Upper lobe of left lung (tissue), 6 donors: ENCODE measurements at regions not wholly inside any gene's neighbourhood (a gene's known extent, or its start where the extent isn't known, plus 50 kb on each side); places are given as distances from the start of the nearest gene placed in this dataset.
"Not testable (repeated sequence)": the region's sequence is repeated elsewhere in the genome, so short reads cannot be mapped to it uniquely, and the experiment has no call there.

Experiments
- ATAC-seq, 2 donors: fragments of 200-7000 bp; cut with Tn5 transposase; one replicate each; pipeline ENCODE4 v1.9.1; 2022; ENCODE audit warnings: mild to moderate bottlenecking in 2 of 2, moderate library complexity in 2 of 2; ENCODE audit not compliant: low FRiP score in 2 of 2
- DNase-seq, 2 donors: peaks; one replicate each; pipeline ENCODE4 v3.0.0-alpha.2; 2019 to 2020
- H3K27ac ChIP-seq, 4 donors: fragments of 200-600 bp; sonication (generic); one replicate each; pipeline ENCODE4 v1.5.1; 2016 to 2019
- H3K27me3 ChIP-seq, 4 donors: fragments of 200-600 bp; sonication (generic); one replicate each; pipeline ENCODE4 v1.5.1; 2017 to 2019
- H3K36me3 ChIP-seq, 4 donors: fragments of 200-600 bp; sonication (generic); one replicate each; pipeline ENCODE4 v1.5.1; 2016 to 2019
- H3K4me1 ChIP-seq, 4 donors: fragments of 200-600 bp; sonication (generic); one replicate each; pipeline ENCODE4 v1.5.1; 2018 to 2019
- H3K4me3 ChIP-seq, 4 donors: fragments of 200-600 bp; sonication (generic); one replicate each; pipeline ENCODE4 v1.5.1; 2017 to 2019; ENCODE audit warnings: mild to moderate bottlenecking in 2 of 4, moderate library complexity in 1 of 4
- H3K9me3 ChIP-seq, 4 donors: fragments of 200-600 bp; sonication (generic); one replicate each; pipeline ENCODE4 v1.5.1; 2018 to 2019
- CTCF ChIP-seq, 6 experiments: fragments of 450-650 bp in 4 of 6; fragments of 200-600 bp in 2 of 6; sonication (generic) in 2 of 6; IDR thresholded peaks; one replicate each; pipeline ENCODE4 v1.5.1; 2016 to 2019; ENCODE audit warnings: antibody characterized with exemption in 6 of 6
- EP300 ChIP-seq, 4 donors: sonication (generic); formaldehyde crosslinking; IDR thresholded peaks; one replicate each; pipeline ENCODE4 v1.5.1; 2017; ENCODE audit warnings: antibody characterized with exemption in 4 of 4, control low read depth in 2 of 4
- POLR2A ChIP-seq, 4 donors: fragments of 450-650 bp; IDR thresholded peaks; one replicate each; pipeline ENCODE4 v1.5.1; 2016 to 2017; ENCODE audit warnings: antibody characterized with exemption in 4 of 4, mild to moderate bottlenecking in 2 of 4
- POLR2AphosphoS5 ChIP-seq, 2 donors: sonication (generic); formaldehyde crosslinking; IDR thresholded peaks; one replicate each; pipeline ENCODE4 v1.5.1; 2017; ENCODE audit warnings: antibody characterized with exemption in 2 of 2
- WGBS, 2 donors: methylation state at CpG; one replicate each; pipeline ENCODE4 v1.1.5; 2017 to 2018; 5-methylcytosine and 5-hydroxymethylcytosine counted together
- donor health status: DM: no; HTN: no; CAD: no; lungs with moderate emphysema.
- donor health status: DM: no; HTN: yes; CAD: no; lungs with severe emphysema.

- Histone ChIP-seq H3K4me3 (no peak overlapping the region), H3K4me1 (no peaks in the 10 kb centered on the region), H3K9me3 (no peaks in the 10 kb centered on the region), H3K27me3 (no peaks in the 10 kb centered on the region), H3K36me3 (no peaks in the 10 kb centered on the region), H3K27ac (no peak overlapping the region)
- ATAC-seq (no peak), DNase-seq (no peak)
- 62 to 65% methylated on average over 3 of the region's 3 CpGs for WGBS, 2 donors
- TF ChIP-seq POLR2A (IDR thresholded peaks at IDR 0.05) (no peak), POLR2AphosphoS5 (IDR thresholded peaks at IDR 0.05) (no peak), EP300 (IDR thresholded peaks at IDR 0.05) (no peak), CTCF (IDR thresholded peaks at IDR 0.05) (no peak)
Measured at GRCh38 chr14:54257424-54257823, 139.4 kb upstream of the CDKN3 start.

GRCh38 chr14:54258382-54258781, 138.4 kb upstream of the CDKN3 start:
- Histone ChIP-seq H3K4me3 (no peak overlapping the region), H3K27me3 (no peaks in the 10 kb centered on the region), H3K27ac (no peak overlapping the region), H3K9me3 (no peaks in the 10 kb centered on the region), H3K36me3 (no peaks in the 10 kb centered on the region), H3K4me1 (no peaks in the 10 kb centered on the region)
- TF ChIP-seq EP300 (IDR thresholded peaks at IDR 0.05) = no peak
- TF ChIP-seq POLR2A (IDR thresholded peaks at IDR 0.05) = no peak
- no peak for TF ChIP-seq POLR2AphosphoS5 (IDR thresholded peaks at IDR 0.05)
- TF ChIP-seq CTCF (IDR thresholded peaks at IDR 0.05) = no peak
- DNase-seq = no peak
- WGBS, 2 donors = 62 to 85% methylated on average over 1 of the region's 1 CpG
- ATAC-seq = no peak

GRCh38 chr14:54259821-54260220, 137.0 kb upstream of the CDKN3 start:
- DNase-seq (no peak), ATAC-seq (no peak)
- H3K27me3 ChIP-seq = no peaks in the 10 kb centered on the region
- no peak overlapping the region for H3K4me3 ChIP-seq
- WGBS, 2 donors = 66 to 79% methylated on average over 5 of the region's 5 CpGs
- no peak overlapping the region for H3K27ac ChIP-seq
- H3K4me1 ChIP-seq = no peaks in the 10 kb centered on the region
- no peaks in the 10 kb centered on the region for H3K9me3 ChIP-seq
- H3K36me3 ChIP-seq = no peaks in the 10 kb centered on the region
- TF ChIP-seq POLR2AphosphoS5 (IDR thresholded peaks at IDR 0.05) = no peak
- TF ChIP-seq EP300 (IDR thresholded peaks at IDR 0.05) = no peak
- TF ChIP-seq CTCF (IDR thresholded peaks at IDR 0.05) = no peak
- no peak for TF ChIP-seq POLR2A (IDR thresholded peaks at IDR 0.05)

- DNase-seq (no peak), ATAC-seq (no peak)
- WGBS, 2 donors = 80% methylated on average over 7 of the region's 7 CpGs
- H3K4me3 ChIP-seq = no peak overlapping the region
- no peak for TF ChIP-seq POLR2AphosphoS5 (IDR thresholded peaks at IDR 0.05)
- no peaks in the 10 kb centered on the region for H3K9me3 ChIP-seq
- H3K27me3 ChIP-seq = no peaks in the 10 kb centered on the region
- no peak overlapping the region for H3K27ac ChIP-seq
- no peaks in the 10 kb centered on the region for H3K4me1 ChIP-seq
- H3K36me3 ChIP-seq = no peaks in the 10 kb centered on the region
Measured at GRCh38 chr14:54261283-54261682, 135.5 kb upstream of the CDKN3 start.

GRCh38 chr14:54266616-54267015, 130.2 kb upstream of the CDKN3 start:
- not testable (repeated sequence) for DNase-seq, H3K36me3 ChIP-seq, H3K27me3 ChIP-seq, H3K27ac ChIP-seq, H3K4me1 ChIP-seq, H3K4me3 ChIP-seq, H3K9me3 ChIP-seq, ATAC-seq
- 89 to 95% methylated on average over 3 of the region's 3 CpGs for WGBS, 2 donors

- Histone ChIP-seq H3K27ac (no peak overlapping the region), H3K9me3 (no peaks in the 10 kb centered on the region), H3K27me3 (no peaks in the 10 kb centered on the region), H3K4me1 (no peaks in the 10 kb centered on the region), H3K36me3 (no peaks in the 10 kb centered on the region), H3K4me3 (no peak overlapping the region)
- 48 to 68% methylated on average over 2 of the region's 2 CpGs for WGBS, 2 donors
- TF ChIP-seq POLR2AphosphoS5 (IDR thresholded peaks at IDR 0.05) = no peak
- TF ChIP-seq POLR2A (IDR thresholded peaks at IDR 0.05) = no peak
- no peak for TF ChIP-seq CTCF (IDR thresholded peaks at IDR 0.05)
- TF ChIP-seq EP300 (IDR thresholded peaks at IDR 0.05) = no peak
- no peak for ATAC-seq
- DNase-seq = no peak
Measured at GRCh38 chr14:54267172-54267571, 129.6 kb upstream of the CDKN3 start.
